OCI-LY1 (cell line): ENCODE measurements at regions not wholly inside any gene's neighbourhood (a gene's known extent, or its start where the extent isn't known, plus 50 kb on each side); places are given as distances from the start of the nearest gene placed in this dataset.

Experiments used
- H2AFZ ChIP-seq: fragments of 200-600 bp; sonication (generic), shearing (Covaris generic); 2 replicates; pipeline ENCODE4 v1.6.0; 2014; ENCODE audit warnings: antibody characterized with exemption, mild to moderate bottlenecking, low read length
- H3F3A ChIP-seq: fragments of 200-600 bp; sonication (generic), shearing (Covaris generic); 2 replicates; pipeline ENCODE4 v1.6.0; 2014; ENCODE audit warnings: mild to moderate bottlenecking, antibody characterized with exemption, low read length, moderate library complexity; ENCODE audit not compliant: insufficient read depth
- H3K27ac ChIP-seq: fragments of 200-600 bp; sonication (generic); 2 replicates; pipeline ENCODE4 v1.5.1; 2014; ENCODE audit warnings: low read length, mixed run types, mild to moderate bottlenecking, low read depth; ENCODE audit not compliant: poor library complexity, severe bottlenecking
- H3K27me3 ChIP-seq: fragments of 200-600 bp; sonication (generic); 2 replicates; pipeline ENCODE4 v1.6.0; 2014; ENCODE audit warnings: antibody characterized with exemption, mild to moderate bottlenecking, low read length, moderate library complexity; ENCODE audit not compliant: insufficient read depth
- H3K36me3 ChIP-seq: fragments of 200-600 bp; sonication (generic); 2 replicates; pipeline ENCODE4 v1.6.1; 2014; ENCODE audit warnings: mild to moderate bottlenecking, antibody characterized with exemption, low read length, moderate library complexity, mixed read lengths; ENCODE audit not compliant: insufficient read depth
- H3K4me1 ChIP-seq: fragments of 200-600 bp; sonication (generic); 2 replicates; pipeline ENCODE4 v1.5.1; 2014; ENCODE audit warnings: mild to moderate bottlenecking, low read length, moderate library complexity; ENCODE audit not compliant: insufficient read depth, severe bottlenecking
- H3K4me2 ChIP-seq: fragments of 200-600 bp; sonication (generic), shearing (Covaris generic); 2 replicates; pipeline ENCODE4 v1.6.1; 2014; ENCODE audit warnings: low read length
- H3K4me3 ChIP-seq: fragments of 200-600 bp; sonication (generic); 2 replicates; pipeline ENCODE4 v1.5.1; 2014; ENCODE audit warnings: low read length, low read depth, mild to moderate bottlenecking, mixed read lengths; ENCODE audit not compliant: poor library complexity, severe bottlenecking
- H3K79me2 ChIP-seq: fragments of 200-600 bp; shearing (Covaris generic); 2 replicates; pipeline ENCODE4 v1.6.1; 2016; ENCODE audit warnings: mixed run types, low read length, mixed read lengths; ENCODE audit not compliant: insufficient read depth
- H3K9ac ChIP-seq: fragments of 200-600 bp; sonication (generic), shearing (Covaris generic); 2 replicates; pipeline ENCODE4 v1.6.1; 2014; ENCODE audit warnings: mild to moderate bottlenecking, low read length, mixed read lengths
- H3K9me2 ChIP-seq: fragments of 200-600 bp; sonication (generic), shearing (Covaris generic); 2 replicates; pipeline ENCODE4 v1.6.1; 2014; ENCODE audit warnings: low read depth, mild to moderate bottlenecking, low read length, mixed read lengths
- H3K9me3 ChIP-seq: fragments of 200-600 bp; shearing (Covaris generic); 2 replicates; pipeline ENCODE4 v1.6.1; 2014; ENCODE audit warnings: low read length, mixed read lengths
- H4K20me1 ChIP-seq: fragments of 200-600 bp; sonication (generic), shearing (Covaris generic); 2 replicates; pipeline ENCODE4 v1.6.0; 2016; ENCODE audit warnings: mild to moderate bottlenecking, low read length; ENCODE audit not compliant: insufficient read depth
- CTCF ChIP-seq: fragments of 200-600 bp; sonication (generic), shearing (Covaris generic); IDR thresholded peaks from 2 replicates; pipeline ENCODE4 v1.5.1; 2017; ENCODE audit warnings: mild to moderate bottlenecking, antibody characterized with exemption, low read length, moderate library complexity, mixed read lengths
- EZH2 ChIP-seq: fragments of 200-600 bp; sonication (generic), shearing (Covaris generic); IDR thresholded peaks from 2 replicates; pipeline ENCODE4 v1.8.0; 2017; ENCODE audit warnings: borderline replicate concordance, mixed run types, mild to moderate bottlenecking, antibody characterized with exemption, low read length, moderate library complexity, mixed read lengths

- no peaks in the 10 kb centered on the region for H3F3A ChIP-seq
- H3K4me1 ChIP-seq, result no peaks in the 10 kb centered on the region
- H4K20me1 ChIP-seq, result no peaks in the 10 kb centered on the region
- H3K79me2 ChIP-seq, result no peaks in the 10 kb centered on the region
- no peaks in the 10 kb centered on the region for H3K27me3 ChIP-seq
- TF ChIP-seq EZH2 (no peak), CTCF (no peak)
- H3K9ac ChIP-seq, result no peak overlapping the region
- H3K4me2 ChIP-seq, result no peak overlapping the region
- no peaks in the 10 kb centered on the region for H3K9me2 ChIP-seq
- H3K9me3 ChIP-seq, result no peaks in the 10 kb centered on the region
- H3K36me3 ChIP-seq, result no peaks in the 10 kb centered on the region
- no peak overlapping the region for H3K4me3 ChIP-seq
- H2AFZ ChIP-seq, result no peak overlapping the region
- no peak overlapping the region for H3K27ac ChIP-seq
Measured at GRCh38 chr4:119861731-119862130, 204.9 kb downstream of the MAD2L1 start.

GRCh38 chr4:119858176-119858575 is 208.5 kb downstream of the MAD2L1 start:
- Histone ChIP-seq H4K20me1 (no peaks in the 10 kb centered on the region), H3K4me1 (no peaks in the 10 kb centered on the region), H3K4me2 (no peak overlapping the region), H3K9ac (no peak overlapping the region), H3K27me3 (no peaks in the 10 kb centered on the region), H2AFZ (no peak overlapping the region), H3K9me3 (no peaks in the 10 kb centered on the region), H3F3A (no peaks in the 10 kb centered on the region), H3K36me3 (no peaks in the 10 kb centered on the region), H3K27ac (no peak overlapping the region), H3K79me2 (no peaks in the 10 kb centered on the region), H3K4me3 (no peak overlapping the region), H3K9me2 (no peaks in the 10 kb centered on the region)
- no peak for TF ChIP-seq CTCF
- no peak for TF ChIP-seq EZH2

GRCh38 chr4:119854364-119854763 is 212.3 kb downstream of the MAD2L1 start:
- no peaks in the 10 kb centered on the region for H4K20me1 ChIP-seq
- no peaks in the 10 kb centered on the region for H3F3A ChIP-seq
- no peaks in the 10 kb centered on the region for H3K27me3 ChIP-seq
- H3K27ac ChIP-seq, result no peak overlapping the region
- H3K9ac ChIP-seq, result no peak overlapping the region
- no peak overlapping the region for H2AFZ ChIP-seq
- H3K4me1 ChIP-seq, result no peaks in the 10 kb centered on the region
- H3K4me3 ChIP-seq, result no peak overlapping the region
- H3K36me3 ChIP-seq, result no peaks in the 10 kb centered on the region
- no peaks in the 10 kb centered on the region for H3K79me2 ChIP-seq
- no peak for TF ChIP-seq CTCF
- TF ChIP-seq EZH2, result no peak
- H3K9me3 ChIP-seq, result no peaks in the 10 kb centered on the region
- H3K4me2 ChIP-seq, result no peak overlapping the region
- H3K9me2 ChIP-seq, result no peaks in the 10 kb centered on the region
